Activated CD8-positive, alpha-beta memory T cell treated with anti-CD3 and anti-CD28 coated beads, Interleukin-2, amount 50 U/mL, for 24 hours (primary cell): ENCODE measurements at regions not wholly inside any gene's neighbourhood (a gene's known extent, or its start where the extent isn't known, plus 50 kb on each side); places are given as distances from the start of the nearest gene placed in this dataset.

ENCODE experiments used
- DNase-seq: peaks from one replicate; pipeline ENCODE4 v3.0.0-alpha.2; 2020; ENCODE audit errors: extremely low read depth

DNA sequence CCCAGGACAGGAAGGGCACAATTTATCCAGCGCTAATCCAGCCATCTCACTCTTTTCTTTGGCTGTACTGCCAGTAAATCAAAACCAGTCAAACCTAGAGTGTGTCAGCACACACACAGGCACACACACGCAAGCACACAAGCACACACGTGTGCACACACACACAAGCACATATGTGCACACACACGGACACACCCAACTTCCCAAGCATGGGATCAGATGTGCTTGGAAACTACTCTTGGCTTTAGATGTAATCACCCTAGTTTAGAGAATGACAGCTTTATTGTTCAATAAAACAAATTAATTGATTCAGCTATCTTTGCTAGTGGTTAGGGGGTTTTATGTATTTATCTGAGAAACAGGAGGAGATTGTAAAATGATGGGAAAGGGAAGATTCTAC is 615.0 kb upstream of the MKI67 start:
- no peak for DNase-seq

DNA sequence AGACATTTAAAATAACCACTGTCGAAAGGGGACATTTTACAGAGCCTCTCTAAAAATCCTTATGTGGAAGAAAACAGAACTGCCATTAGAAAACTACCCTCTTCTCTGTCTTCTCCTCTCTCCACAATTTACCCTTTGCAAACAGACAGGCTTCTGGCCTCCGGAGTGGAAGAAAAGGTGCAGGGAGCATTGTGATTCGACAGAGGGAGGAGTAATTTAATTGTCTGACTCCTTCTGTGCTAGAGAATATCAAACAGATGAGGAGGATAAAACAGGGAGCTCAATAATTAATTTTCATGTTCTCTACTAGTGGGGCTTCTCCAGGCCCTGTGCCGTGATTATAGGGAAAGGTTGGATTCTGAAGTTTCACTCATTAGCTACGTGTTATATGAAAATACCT is 615.5 kb upstream of the MKI67 start:
- no peak for DNase-seq

DNA sequence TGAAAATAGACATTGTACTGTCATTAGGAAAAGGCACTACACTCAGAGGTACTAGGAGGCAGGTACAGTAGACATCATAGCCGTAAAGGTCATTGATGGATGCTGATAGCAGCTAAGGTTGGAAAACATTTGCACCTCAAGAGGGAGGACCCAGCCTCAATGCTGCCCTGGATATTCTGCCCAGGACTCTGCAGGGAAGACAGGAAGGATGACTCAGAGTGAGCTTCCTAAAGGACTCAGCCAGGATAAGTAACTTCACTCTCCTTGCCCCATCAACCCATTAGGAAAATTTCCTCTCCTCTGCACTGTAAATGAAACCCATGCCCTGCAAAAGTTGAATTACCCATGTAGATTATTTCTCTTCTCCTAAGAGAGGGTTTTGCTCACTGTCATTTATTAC is 617.9 kb upstream of the MKI67 start:
- DNase-seq, result no peak

DNA sequence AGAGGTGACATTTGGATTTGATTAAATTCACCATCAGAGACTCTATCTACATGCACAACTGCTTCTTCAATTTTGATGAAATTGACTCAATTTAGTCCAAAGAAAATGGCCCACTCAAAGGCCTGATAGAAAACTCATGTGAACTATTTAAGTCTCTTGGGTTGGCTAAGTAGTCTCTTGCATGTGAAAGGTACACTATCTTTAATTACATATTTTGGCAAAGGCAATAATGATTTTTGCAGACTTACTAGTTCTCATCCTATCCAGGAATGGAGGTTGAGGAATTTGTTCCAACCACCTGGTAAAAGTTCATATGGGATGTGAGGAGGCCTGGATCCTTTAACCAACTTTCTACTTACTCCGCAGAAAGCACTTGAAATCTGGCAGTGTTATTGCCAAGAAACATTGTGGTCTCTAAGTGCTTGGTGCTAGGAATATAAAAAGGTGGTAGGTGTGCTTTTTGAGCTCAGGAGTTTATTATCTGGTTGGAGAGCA is 618.6 kb upstream of the MKI67 start:
- DNase-seq, result no peak

DNA sequence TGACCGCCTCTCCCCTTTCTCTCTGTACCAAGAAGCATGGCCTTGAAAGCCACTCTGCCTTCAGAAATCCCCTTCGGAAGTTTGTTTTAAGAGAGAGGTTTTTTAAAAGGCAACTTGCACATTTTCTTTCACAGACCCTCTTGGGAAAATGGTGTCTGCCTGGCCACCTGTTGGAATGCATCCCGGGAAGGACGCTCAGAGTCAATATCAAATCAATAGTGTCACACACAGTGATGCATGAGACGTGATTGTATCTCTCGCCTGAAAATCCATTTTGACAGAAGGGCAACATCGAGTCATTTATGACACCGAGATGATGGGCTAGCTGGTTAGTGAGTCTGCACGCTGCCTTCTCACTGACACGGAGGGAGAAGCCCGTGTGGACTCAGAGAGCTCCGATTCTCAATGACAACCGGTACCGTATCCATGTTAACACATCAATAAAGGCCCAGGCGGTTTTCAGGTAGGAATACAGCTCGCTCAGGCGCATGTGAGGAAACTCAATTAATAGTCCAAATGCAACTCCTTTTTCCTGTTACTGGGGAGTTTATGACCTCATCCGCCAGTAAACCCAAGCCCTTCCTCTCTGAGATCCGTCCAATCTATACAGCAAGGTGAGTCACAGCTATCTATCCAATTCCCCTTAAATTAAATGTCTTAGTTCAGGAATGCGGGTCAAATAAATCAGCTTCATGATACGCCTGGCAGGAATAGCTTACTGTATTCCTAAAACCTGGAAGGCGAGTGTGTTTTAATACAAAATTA is 621.5 kb upstream of the MKI67 start:
- no peak for DNase-seq

DNA sequence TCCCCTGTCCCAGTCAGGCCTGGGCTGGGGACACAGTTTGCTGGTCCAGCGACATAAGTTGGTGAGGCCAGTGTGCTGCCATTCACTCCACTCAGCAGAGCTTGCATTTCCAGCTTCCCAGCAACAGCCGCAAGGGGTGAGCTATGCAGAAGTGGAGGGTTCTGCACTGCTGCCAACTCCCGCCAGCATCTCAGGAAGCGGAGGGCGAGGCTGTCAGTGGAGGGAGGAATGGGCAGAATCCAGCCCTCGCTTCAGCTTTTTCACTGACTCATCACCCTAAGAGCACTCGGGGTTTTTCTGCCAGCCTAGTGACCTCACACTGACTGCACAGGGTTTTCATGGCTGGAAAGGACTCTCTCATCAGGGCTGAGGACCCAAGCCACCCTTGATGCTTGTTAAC is 625.1 kb upstream of the MKI67 start:
- no peak for DNase-seq

DNA sequence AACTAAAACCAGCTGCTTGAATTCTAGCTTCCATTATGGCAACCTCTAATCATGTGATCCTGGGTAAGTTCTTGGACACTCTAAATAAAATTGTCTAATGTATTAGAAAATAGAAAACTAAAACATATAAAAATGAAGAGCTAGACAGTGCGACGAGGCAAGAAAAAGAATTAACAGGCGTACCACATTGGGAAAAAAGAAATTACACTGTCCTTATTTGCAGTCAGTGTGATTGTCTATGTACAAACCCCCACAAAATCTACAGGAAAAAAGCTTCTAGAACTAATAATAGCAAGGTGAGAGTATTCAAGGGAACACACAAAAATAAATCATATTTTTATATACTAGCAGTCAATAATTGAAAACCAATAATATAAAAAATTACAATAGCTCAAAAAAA is 625.6 kb upstream of the MKI67 start:
- DNase-seq, result no peak

DNA sequence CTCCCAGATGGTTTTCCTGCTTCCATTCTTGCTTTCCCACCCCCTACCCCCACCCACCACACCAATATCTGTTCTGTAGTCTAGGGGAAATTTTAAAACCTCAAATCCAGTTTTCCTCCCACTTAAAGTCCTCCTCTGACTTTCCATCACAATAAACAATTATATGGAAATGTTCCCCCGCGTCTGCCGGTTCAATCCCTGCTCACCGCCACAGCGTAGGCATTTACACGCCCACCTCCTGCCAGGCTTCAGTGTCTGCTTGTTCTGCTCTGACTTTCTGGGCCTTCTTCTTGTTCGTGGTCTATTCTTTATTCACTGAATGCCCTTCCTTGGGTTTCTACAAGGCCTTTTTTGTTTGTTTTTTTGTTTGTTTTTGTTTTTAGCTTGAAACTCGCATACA is 633.0 kb upstream of the MKI67 start:
- DNase-seq, result no peak

DNA sequence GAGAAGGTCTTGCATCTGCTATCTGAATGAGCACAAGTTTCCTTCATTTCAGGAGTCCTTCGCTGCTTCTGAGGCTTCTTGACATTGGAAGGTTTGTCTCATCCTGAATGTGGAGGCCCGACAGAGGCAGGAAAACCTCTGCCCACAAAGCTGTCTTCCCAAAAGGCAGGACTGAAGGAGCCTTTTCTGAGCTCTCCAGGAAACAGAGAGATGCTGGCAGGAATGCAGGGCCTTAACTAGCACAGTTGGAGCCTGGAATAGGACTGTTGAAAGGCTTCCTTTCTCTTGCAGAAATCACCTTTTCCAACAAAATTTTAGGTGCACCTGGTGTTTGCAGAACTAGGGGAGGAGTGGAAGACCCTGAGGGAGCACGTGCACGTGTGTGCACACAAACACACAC is 637.4 kb upstream of the MKI67 start:
- DNase-seq, result no peak

DNA sequence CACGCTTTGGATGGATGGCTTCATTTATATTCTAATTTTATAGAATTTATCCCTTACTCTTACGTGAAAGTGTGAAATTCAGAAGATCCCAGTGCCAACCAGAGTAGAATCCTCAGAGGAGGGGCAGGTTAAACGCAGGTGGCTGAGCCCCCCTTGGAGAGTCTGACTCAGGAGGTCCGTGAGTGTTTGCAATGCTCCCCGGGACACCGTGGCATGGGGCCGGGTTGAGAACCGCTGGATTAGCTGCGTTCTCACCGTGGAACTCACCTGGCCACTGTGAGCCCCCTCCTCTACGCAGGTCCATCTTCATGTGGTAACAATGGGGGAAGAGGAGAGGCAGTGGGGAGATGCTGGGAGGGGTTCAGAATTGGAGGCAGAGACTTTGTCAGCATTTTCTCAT is 638.0 kb upstream of the MKI67 start:
- no peak for DNase-seq

DNA sequence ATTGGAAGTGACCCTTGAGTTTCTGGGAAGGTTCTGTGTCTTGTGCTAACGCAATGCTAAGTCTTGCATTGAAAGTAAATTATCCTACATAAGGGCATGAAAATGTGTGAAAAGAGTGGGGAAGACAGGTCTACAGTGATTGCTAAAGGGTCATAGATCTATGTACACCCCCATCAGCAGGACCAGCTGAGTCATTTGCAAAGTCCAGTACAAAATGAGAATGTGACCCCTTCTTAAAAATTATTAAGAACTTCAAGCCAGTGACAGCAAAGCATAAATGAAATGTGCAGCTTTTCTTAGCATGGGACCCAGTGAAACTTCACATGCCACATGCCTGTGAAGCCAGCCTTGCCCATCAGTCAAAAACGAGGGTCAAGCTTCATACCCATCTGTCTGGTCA is 640.7 kb upstream of the MKI67 start:
- DNase-seq, result no peak

DNA sequence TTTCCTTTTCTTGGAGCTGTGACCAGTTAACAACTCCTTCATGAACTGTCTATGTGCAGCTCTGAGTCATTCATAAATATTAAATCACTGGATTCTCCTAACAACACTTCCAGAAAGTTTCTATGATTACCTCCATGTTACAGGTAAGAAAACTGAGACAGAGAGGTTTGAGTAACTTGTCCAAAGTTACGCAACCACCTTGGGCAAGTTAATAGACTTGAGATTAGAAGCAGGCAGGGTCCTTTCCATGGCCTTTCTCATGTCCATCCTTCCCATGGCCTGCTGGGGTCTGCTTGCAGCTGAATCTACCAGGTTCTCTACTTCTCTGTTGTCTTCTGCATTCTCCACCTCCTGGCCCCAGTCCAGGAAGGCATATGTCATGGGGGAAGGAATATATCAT is 648.8 kb upstream of the MKI67 start:
- DNase-seq, result no peak

DNA sequence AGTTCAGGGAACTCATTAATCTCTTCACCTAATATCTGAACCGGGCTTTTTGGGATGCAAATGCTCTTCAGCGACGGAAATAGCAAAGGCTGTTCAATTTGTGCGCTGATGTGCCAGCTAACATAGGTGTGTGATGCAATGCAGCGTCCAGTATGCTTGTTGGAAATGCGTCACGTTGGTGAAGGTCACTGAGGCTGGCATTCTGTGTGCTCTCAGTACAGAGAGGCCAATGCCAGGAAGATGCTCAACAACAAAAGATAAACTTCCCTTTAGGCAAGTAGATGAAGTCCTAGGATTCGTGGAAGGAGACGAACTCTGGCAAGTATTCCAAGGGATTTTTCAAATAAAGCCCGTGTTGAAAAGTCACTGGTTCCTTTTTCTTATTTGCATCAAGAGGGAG is 649.5 kb upstream of the MKI67 start:
- DNase-seq, result no peak

DNA sequence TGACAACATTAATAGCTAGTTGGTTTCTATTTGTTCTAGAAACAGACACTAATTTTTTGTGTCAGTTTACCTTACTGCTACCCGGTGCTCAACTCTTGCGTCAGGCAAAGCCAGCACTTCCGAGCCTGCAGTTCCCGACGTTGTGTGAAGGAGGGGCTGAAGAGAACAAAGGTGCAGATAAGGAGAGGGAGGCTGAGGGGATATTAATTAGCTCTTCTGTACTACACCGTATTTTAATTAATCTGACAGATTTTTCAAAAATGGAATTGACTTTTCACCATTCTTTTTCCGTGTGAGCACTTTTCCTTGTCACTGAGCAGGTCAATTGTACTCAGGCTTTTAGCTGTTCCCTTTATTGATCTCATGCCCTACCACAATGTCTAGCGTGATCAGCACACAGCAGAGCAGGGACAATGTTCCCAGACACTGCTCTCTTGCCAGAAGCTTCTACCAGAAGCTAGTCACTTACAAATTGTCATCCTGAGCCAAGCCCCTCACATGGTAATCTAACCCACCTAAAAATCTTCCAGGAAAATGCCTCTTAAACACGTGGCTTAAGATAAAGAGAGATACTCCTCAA is 650.5 kb upstream of the MKI67 start:
- DNase-seq, result no peak

DNA sequence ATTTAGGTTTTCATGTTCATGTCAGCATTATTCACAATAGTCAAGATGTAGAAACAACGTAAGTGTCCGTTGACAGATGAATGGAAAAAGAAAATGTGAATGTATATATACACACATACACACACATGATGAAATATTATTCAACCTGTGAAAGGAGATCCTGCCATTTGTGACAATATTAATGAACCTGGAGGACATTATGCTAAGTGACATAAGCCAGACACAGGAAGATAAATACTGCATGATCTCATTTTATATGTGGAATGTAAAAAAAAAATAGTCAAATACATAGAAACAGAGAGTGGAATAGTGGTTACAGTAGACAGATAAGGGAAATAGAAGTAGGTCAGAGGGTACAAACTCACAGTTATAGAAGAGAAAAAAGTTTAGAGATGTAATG is 651.1 kb upstream of the MKI67 start:
- DNase-seq, result no peak

DNA sequence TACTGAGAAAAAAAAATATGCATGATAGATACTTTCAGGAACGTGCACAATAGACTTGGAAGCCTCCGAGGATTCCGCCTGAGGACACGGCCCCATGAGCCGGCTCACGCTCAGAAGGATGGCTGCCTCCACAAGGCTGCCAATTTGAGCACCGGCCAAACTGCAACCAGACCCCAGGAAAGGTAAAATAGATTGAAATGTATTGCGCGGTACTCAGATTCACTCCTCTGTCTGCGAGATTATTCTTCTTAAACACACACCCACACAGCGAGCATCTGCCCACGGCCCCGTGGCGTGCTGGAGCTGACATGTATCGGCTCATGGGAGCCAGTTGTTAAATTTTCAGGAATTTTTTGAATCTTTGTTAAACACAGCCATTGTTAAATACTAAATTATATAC is 653.2 kb upstream of the MKI67 start:
- no peak for DNase-seq

DNA sequence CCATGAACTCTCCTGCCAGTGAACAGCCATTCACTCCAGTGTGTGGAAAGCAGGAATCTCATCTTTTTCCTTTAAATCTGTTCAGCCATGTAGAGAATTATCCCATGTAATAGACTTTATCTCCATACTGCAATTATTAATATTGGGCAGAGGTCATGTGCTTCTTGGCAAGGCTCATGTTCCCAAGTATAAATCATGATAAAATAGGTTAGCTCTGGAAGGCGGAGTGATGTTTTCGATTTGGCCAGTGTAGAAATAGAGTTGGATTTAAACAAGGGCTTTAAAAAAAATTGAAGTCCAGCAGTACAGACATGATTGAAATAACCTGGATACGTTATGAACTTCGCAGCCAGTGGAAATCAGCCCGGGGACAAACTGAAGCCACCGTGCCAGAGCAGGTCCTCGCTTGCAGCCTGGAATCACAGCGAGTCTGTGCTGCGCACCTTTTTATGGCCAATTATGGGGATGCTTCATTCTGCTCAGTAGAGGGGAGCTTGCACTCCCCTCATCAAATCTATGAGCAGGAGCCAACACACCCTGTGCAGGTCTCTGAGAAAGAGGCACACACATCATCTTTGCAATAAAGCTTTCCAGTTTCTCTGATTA is 654.0 kb upstream of the MKI67 start:
- DNase-seq, result no peak

DNA sequence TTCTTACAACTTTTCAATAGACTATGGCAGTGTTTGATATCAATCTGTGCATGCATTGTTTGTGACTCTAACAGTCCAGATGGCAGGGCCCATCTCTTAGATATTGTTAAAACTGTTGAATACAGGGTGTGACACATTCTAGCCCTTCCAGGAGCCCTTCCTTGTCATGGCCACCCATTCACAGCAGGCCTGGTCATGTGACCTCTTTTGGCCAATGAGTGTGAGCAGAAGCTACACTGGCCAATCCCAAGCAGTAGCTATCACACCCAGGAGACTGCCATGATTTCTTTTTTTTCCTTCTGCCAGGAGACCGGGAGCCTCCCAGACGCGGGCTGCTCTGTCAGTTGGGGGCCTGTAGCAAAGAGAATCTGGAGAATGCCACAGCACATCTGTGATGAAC is 655.4 kb upstream of the MKI67 start:
- DNase-seq, result no peak

DNA sequence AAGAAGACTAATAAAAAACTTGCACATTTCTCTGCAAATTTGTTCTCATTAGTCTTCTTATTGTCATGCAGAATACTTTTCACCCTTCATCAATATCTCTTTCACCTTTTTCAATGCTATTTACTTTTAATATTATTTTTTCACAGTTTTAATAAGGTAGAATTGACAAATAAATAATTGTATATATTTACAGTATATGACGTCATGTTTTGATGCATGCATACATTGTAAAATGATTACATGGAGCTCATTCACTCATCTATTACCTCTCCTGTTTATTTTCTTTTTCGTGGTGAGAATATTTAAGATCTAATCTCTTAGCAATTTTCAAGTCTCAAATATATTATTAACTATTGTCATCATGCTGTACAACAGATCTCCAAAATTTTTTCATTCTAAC is 658.2 kb upstream of the MKI67 start:
- DNase-seq, result no peak

DNA sequence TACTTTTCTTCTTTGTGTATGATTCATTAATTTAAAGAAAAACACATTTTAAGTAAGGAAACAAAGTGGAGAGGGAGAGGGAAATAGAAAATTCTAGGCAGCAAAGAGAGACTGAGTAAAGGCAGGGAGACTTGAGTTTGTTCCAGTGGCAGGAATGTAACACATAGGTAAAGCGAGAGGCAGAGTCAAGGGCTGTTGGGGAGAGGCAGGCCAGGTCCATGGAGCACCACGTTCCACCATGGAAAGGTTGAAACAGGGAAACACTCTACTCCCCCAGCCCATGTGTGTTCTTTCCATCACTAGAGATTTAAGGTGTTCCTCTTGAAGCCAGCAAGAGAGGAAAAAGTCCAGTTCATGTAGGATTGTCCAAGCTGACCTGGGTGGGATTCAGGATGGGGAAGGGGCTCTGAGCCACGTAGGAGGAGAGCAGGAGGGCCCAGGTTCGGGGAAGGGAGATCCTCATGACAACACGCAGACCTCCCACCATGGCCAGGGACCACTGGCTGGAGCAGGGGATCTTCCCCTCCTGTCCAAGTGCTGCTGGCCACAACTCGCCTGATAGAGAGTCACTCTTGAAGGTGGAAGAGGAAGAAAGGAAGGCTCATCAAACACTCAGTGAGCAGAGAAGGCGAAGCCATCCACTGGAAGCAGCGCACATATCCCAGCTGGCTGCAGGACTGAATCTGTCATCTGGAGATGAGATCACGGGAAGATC is 666.4 kb upstream of the MKI67 start:
- no peak for DNase-seq

DNA sequence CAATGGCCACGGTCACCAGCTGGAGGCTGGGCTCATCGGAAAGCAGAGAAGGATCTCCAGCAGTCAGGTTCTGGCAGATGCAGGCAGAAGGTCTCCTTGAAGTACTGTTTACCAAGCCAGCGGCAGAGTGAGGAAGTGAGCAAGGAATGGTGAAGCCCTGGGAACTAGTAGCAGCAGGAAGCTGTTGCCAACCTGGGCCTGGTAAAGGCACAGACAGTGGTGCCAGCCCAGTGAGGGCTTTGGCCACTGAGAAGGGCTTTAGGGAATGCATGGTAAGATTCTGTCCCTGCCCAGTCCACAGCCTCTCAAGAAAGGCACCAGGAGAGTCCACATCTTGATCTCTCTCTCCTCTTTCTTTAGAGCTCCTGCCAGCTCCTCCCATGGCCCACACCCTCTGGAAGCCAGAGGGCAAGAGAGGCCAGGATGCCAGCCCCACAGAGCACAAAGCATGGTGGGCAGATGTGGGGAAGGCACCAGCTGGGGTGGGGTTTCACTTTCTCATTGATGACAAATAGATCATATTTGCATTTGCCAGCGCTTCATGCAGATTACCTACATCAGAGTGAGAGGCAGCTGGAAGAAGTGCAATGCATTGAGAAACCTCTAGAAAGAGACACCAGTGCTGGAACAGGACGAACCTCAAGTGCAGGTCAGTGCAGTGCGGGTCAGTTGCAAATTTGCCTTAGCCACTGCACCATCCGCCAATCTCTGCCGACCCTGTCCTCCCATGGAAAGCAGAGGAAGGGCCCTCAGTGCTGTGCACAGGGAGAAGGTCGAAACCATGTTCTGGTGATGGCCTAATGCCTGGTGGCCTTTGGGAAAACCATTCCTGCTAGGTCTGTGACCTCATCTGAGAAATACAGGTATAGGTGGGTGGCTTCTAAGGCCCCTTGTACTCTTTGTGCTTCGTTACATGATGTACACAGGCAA is 667.8 kb upstream of the MKI67 start:
- DNase-seq, result no peak
